Esophagus squamous epithelium (tissue), 4 donors: ENCODE measurements at regions not wholly inside any gene's neighbourhood (a gene's known extent, or its start where the extent isn't known, plus 50 kb on each side); places are given as distances from the start of the nearest gene placed in this dataset.

ENCODE experiments used
- CTCF ChIP-seq, 6 experiments: fragments of 450-650 bp in 4 of 6; fragments of 200-600 bp in 2 of 6; sonication (generic) in 2 of 6; IDR thresholded peaks; one replicate each; pipeline ENCODE4 v1.5.1; 2016 to 2019; ENCODE audit warnings: antibody characterized with exemption in 6 of 6, mild to moderate bottlenecking in 4 of 6, moderate library complexity in 4 of 6
- POLR2A ChIP-seq, 4 donors: fragments of 450-650 bp; IDR thresholded peaks; one replicate each; pipeline ENCODE4 v1.6.1; 2017; ENCODE audit warnings: antibody characterized with exemption in 4 of 4, mild to moderate bottlenecking in 4 of 4, moderate library complexity in 3 of 4

- TF ChIP-seq CTCF (IDR thresholded peaks at IDR 0.05) (no peak), POLR2A (IDR thresholded peaks at IDR 0.05) (no peak)
These were observed 221.7 kb downstream of the CGGBP1 start for GRCh38 chr3:87837076-87837475.
